HepG2 (cell line): ENCODE measurements at regions not wholly inside any gene's neighbourhood (a gene's known extent, or its start where the extent isn't known, plus 50 kb on each side); places are given as distances from the start of the nearest gene placed in this dataset.

Experiments
- ATAC-seq: fragments of 200-7000 bp; cut with Tn5 transposase; 3 replicates; pipeline ENCODE4 v1.9.1; 2020; ENCODE audit warnings: mild to moderate bottlenecking, moderate library complexity
- BruUV-seq: library from RNA; stranded (reverse); fragments of 400-500 nt; replicated peaks from 2 replicates; lab custom pipeline; 2021; lab: Mats Ljungman, UMichigan
- CTCF ChIA-PET: fragments of 300-600 bp; formaldehyde crosslinking; extraction: SDS; loops from one replicate; lab custom pipeline; 2021; ENCODE audit warnings: low total read pairs, inconsistent platforms, low intra/inter-chr PET ratio; lab: Yijun Ruan, JAX
- POLR2A ChIA-PET: fragments of 350-600 bp; sonication (Branson Sonifier 250); formaldehyde crosslinking; loops from one replicate; lab custom pipeline; 2020; ENCODE audit warnings: antibody characterized with exemption, inconsistent platforms; lab: Yijun Ruan, JAX
- DNase-seq: peaks from one replicate; pipeline ENCODE4 v3.0.0-alpha.2; 2015; ENCODE audit warnings: low spot score
- FAIRE-seq: peaks from 3 replicates; lab custom pipeline; 2011; peaks lifted over from hg19 to GRCh38; lab: Jason Lieb, UNC
- H2AFZ ChIP-seq: one replicate; pipeline ENCODE4 v1.6.1; 2011; ENCODE audit warnings: low read length, inconsistent platforms
- H3K27ac ChIP-seq: fragments of 300-600 bp; 3 replicates; pipeline ENCODE4 v1.8.0; 2011; ENCODE audit warnings: mixed run types, mild to moderate bottlenecking, mixed read lengths, low read length, inconsistent platforms; ENCODE audit not compliant: insufficient read depth; ENCODE audit errors: extremely low read length
- H3K27me3 ChIP-seq, 2 experiments: fragments of 200-600 bp in 1 of 2; 2 replicates in 1 of 2; 3 replicates in 1 of 2; pipeline versions ENCODE4 v1.6.0 to v1.8.0; 2011; ENCODE audit warnings: low read length in 2 of 2, mild to moderate bottlenecking in 2 of 2, moderate library complexity in 2 of 2, inconsistent platforms in 1 of 2; ENCODE audit not compliant: insufficient read depth in 2 of 2, control insufficient read depth in 1 of 2
- H3K36me3 ChIP-seq, 2 experiments: fragments of 200-600 bp in 1 of 2; replicated peaks in 1 of 2; 2 replicates in 1 of 2; 3 replicates in 1 of 2; pipeline versions ENCODE4 v1.5.1 to v1.8.0; 2011; ENCODE audit warnings: low read length in 2 of 2, inconsistent platforms in 1 of 2; ENCODE audit not compliant: insufficient read depth in 2 of 2, control insufficient read depth in 1 of 2
- H3K4me1 ChIP-seq: 2 replicates; pipeline ENCODE4 v1.5.1; 2012; ENCODE audit warnings: low read length, inconsistent platforms; ENCODE audit not compliant: insufficient read depth
- H3K4me2 ChIP-seq: 2 replicates; pipeline ENCODE4 v1.6.0; 2011; ENCODE audit warnings: low read depth, low read length, inconsistent platforms
- H3K4me3 ChIP-seq, 3 experiments: fragments of 200-600 bp in 1 of 3; sonication (generic), shearing (Covaris generic) in 1 of 3; replicated peaks in 1 of 3; 2 replicates each; pipeline ENCODE4 v1.5.1; 2011 to 2016; ENCODE audit warnings: low read length in 3 of 3, inconsistent platforms in 2 of 3, low read depth in 2 of 3, mild to moderate bottlenecking in 2 of 3, control low read depth in 1 of 3, mixed read lengths in 1 of 3; ENCODE audit not compliant: insufficient read depth in 1 of 3
- H3K79me2 ChIP-seq: one replicate; pipeline ENCODE4 v1.6.1; 2011; ENCODE audit warnings: low read length, inconsistent platforms; ENCODE audit not compliant: insufficient read depth
- H3K9ac ChIP-seq: 2 replicates; pipeline ENCODE4 v1.6.0; 2011; ENCODE audit warnings: mild to moderate bottlenecking, low read depth, low read length, inconsistent platforms; ENCODE audit not compliant: insufficient read depth
- H3K9me3 ChIP-seq: 2 replicates; pipeline ENCODE4 v1.5.1; 2012; ENCODE audit warnings: mild to moderate bottlenecking, low read length
- H4K20me1 ChIP-seq: 2 replicates; pipeline ENCODE4 v1.6.0; 2011; ENCODE audit warnings: inconsistent platforms, mild to moderate bottlenecking, low read length, moderate library complexity; ENCODE audit not compliant: insufficient read depth
- EP300 ChIP-seq, 3 experiments: sonication (generic) in 1 of 3; formaldehyde crosslinking in 1 of 3; IDR thresholded peaks; 2 replicates each; pipeline versions ENCODE4 v1.5.1 to v1.6.1; 2011 to 2020; ENCODE audit warnings: low read depth in 2 of 3, low read length in 2 of 3, borderline replicate concordance in 1 of 3, improper control_type of control experiment in 1 of 3, mild to moderate bottlenecking in 1 of 3, missing genetic modification reagents in 1 of 3, moderate library complexity in 1 of 3
- FOXJ3 ChIP-seq: sonication (generic); formaldehyde crosslinking; IDR thresholded peaks from 2 replicates; pipeline ENCODE4 v1.4.0; 2020; ENCODE audit warnings: missing genetic modification reagents, mild to moderate bottlenecking, borderline replicate concordance
- KLF12 ChIP-seq: sonication (generic); formaldehyde crosslinking; IDR thresholded peaks from 2 replicates; pipeline ENCODE4 v1.4.0; 2020; ENCODE audit warnings: missing genetic modification reagents, borderline replicate concordance
- KLF16 ChIP-seq, 2 experiments: sonication (generic) in 1 of 2; formaldehyde crosslinking in 1 of 2; IDR thresholded peaks; 2 replicates each; pipeline versions ENCODE4 v1.6.1 to v1.8.0; 2016 to 2023; ENCODE audit warnings: missing genetic modification reagents in 2 of 2, missing compliant biosample characterization in 1 of 2
- KMT2A ChIP-seq: sonication (generic); formaldehyde crosslinking; IDR thresholded peaks from 2 replicates; pipeline ENCODE4 v1.4.0; 2020; ENCODE audit warnings: missing genetic modification reagents
- LCORL ChIP-seq, 2 experiments: fragments of 450-650 bp in 1 of 2; sonication (generic) in 1 of 2; formaldehyde crosslinking in 1 of 2; IDR thresholded peaks; 2 replicates each; pipeline versions ENCODE4 v1.5.0 to v1.6.1; 2017 to 2020; ENCODE audit warnings: antibody characterized with exemption in 1 of 2, missing genetic modification reagents in 1 of 2
- MBD4 ChIP-seq: IDR thresholded peaks from 2 replicates; pipeline ENCODE4 v1.6.1; 2012; ENCODE audit warnings: low read length, inconsistent platforms, borderline replicate concordance
- MED1 ChIP-seq: sonication (generic); formaldehyde crosslinking; IDR thresholded peaks from 2 replicates; pipeline ENCODE4 v1.4.0; 2020; ENCODE audit warnings: missing genetic modification reagents
- SOX13 ChIP-seq, 3 experiments: fragments of 450-650 bp in 1 of 3; sonication (generic) in 1 of 3; formaldehyde crosslinking in 1 of 3; IDR thresholded peaks in 2 of 3; conservative IDR thresholded peaks in 1 of 3; 2 replicates each; pipeline versions ENCODE4 v1.5.0 to v1.6.1; 2016 to 2020; ENCODE audit warnings: antibody characterized with exemption in 1 of 3, mild to moderate bottlenecking in 1 of 3, missing compliant biosample characterization in 1 of 3, missing genetic modification reagents in 1 of 3, moderate library complexity in 1 of 3
- ZFP36L1 ChIP-seq: sonication (generic); formaldehyde crosslinking; IDR thresholded peaks from 2 replicates; pipeline ENCODE4 v1.8.0; 2022; ENCODE audit warnings: mild to moderate bottlenecking, missing genetic modification reagents, moderate library complexity
- ZNF7 ChIP-seq: IDR thresholded peaks from 2 replicates; pipeline ENCODE4 v1.6.1; 2016; ENCODE audit warnings: missing biosample characterization, missing genetic modification reagents
- WGBS: methylation state at CpG from one replicate; pipeline ENCODE4 v1.1.6; 2017; ENCODE audit warnings: low lambda C conversion rate; 5-methylcytosine and 5-hydroxymethylcytosine counted together
- in situ Hi-C: cut with HindIII; loops from 2 replicates; pipeline ENCODE4 v1.10.0; 2017; ENCODE audit warnings: low pct_unique_long_range_greater_than_20kb; ENCODE audit not compliant: extremely low pct_ligation_motif_present
- intact Hi-C: fragments of 100-400 bp; cut with micrococcal nuclease; formaldehyde crosslinking; loops from one replicate; pipeline ENCODE4 v1.10.0; 2022; ENCODE audit not compliant: unreplicated experiment
- TF ChIP-seq, protein P1 (sequence below): sonication (generic); formaldehyde crosslinking; IDR thresholded peaks from 2 replicates; pipeline ENCODE4 v1.4.0; 2020; ENCODE audit warnings: missing genetic modification reagents, mild to moderate bottlenecking, borderline replicate concordance
- TF ChIP-seq, protein P2 (sequence below): sonication (generic); formaldehyde crosslinking; conservative IDR thresholded peaks from 2 replicates; pipeline ENCODE4 v1.4.0; 2020; ENCODE audit warnings: mild to moderate bottlenecking, missing genetic modification reagents, moderate library complexity

DNA sequence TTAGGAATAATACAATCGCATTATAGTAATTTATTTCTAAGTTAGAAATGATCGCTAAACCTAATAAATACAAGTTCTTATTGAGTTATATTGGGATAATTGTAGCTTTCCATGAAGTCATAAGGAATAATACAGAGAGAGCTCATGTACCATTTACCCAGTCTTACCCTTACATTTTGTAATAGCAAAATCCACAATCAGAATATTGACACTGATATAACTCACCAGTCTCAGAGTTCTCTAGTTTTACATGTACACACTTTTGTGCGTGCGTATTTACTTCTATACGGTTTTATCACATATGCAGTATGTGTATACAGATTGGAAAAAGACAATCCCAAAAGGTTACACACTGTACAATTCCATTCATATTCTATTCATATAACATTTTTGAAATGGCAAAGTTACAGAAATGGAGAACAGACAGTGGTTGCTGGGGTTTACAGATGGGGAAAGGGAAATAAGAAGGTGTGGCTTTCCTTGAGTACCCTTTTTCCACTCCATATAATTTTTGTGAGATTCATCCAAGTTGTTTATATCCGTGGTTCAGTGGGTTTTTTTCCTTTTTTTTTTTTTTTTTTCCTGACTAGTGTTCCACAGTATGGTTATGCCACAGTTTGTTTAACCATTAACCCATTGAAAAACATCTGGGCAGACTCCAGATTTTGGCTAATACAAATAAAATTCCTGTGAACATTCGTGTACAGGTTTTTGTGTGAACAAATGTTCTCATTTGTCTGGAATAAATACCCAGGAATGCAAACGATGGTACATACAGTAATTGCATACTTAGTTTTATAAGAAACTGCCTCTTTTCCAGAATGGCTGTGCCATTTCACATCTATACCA is 117.2 kb downstream of the HNMT start:
- Histone ChIP-seq H4K20me1 (no peaks in the 10 kb centered on the region), H3K27ac (no peak overlapping the region), H2AFZ (no peak overlapping the region), H3K9me3 (no peaks in the 10 kb centered on the region), H3K79me2 (no peaks in the 10 kb centered on the region), H3K27me3 (no peaks in the 10 kb centered on the region), H3K36me3 (no peaks in the 10 kb centered on the region), H3K4me2 (peak overlapping the region; percentile 36), H3K9ac (no peak overlapping the region), H3K4me3 (0 out of 6 replicates have a peak overlapping the region, but pooled peaks of 1 of the 3 experiments have one; percentile 5), H3K4me1 (peaks cover 20% of the 10 kb centered on the region)
- peak; percentile 91 for DNase-seq
- ATAC-seq: peak; percentile 94
- WGBS: 54% methylated on average over 8 of the region's 8 CpGs
- BruUV-seq: no TSS peak
- ChIA-PET POLR2A (no interaction called here), CTCF (no interaction called here)
- in situ Hi-C loops (loop anchor here (5.0 kb wide), 1 partner anchor 194 kb away; no protein-coding TSS in a partner anchor), intact Hi-C loops (loop anchor here (2.0 to 5.0 kb wide), 3 partner anchors 17 to 117 kb away; partner anchors contain the start of gene HNMT)
- FAIRE-seq: peak; percentile 37
- TF ChIP-seq MBD4 (peak; percentile 57; the same call in 1 of the 2 replicates), FOXJ3 (CRISPR knock-in tag) (peak; percentile 46; the same call in 1 of the 2 replicates), LCORL (IDR thresholded peaks at IDR 0.05) (peak; percentile 73; the same call in 1 of the 2 replicates), LCORL (CRISPR knock-in tag; IDR thresholded peaks at IDR 0.05) (peak; percentile 61; the same call in 1 of the 2 replicates), EP300 (IDR thresholded peaks at IDR 0.05; ENCODE audit: low read depth in 2 of 2, low read length in 2 of 2) (peak in 1 of 2 experiments; percentile 50; a peak in 1 of 4 replicates), EP300 (CRISPR knock-in tag; IDR thresholded peaks at IDR 0.05; ENCODE audit: borderline replicate concordance) (no peak), MED1 (CRISPR knock-in tag) (peak; percentile 50; the same call in 1 of the 2 replicates), SOX13 (IDR thresholded peaks at IDR 0.05) (no peak), SOX13 (CRISPR knock-in tag; conservative IDR thresholded peaks at IDR 0.05 in 1 of 2, IDR thresholded peaks at IDR 0.05 in 1 of 2) (peak in 1 of 2 experiments; percentile 64; a peak in 1 of 4 replicates), ZFP36L1 (CRISPR knock-in tag) (no peak), ZNF7 (CRISPR knock-in tag) (peak; percentile 95), KLF16 (CRISPR knock-in tag; IDR thresholded peaks at IDR 0.05) (no peak), KLF12 (no peak), KMT2A (CRISPR knock-in tag) (no peak)
- TF ChIP-seq, protein P1, sequence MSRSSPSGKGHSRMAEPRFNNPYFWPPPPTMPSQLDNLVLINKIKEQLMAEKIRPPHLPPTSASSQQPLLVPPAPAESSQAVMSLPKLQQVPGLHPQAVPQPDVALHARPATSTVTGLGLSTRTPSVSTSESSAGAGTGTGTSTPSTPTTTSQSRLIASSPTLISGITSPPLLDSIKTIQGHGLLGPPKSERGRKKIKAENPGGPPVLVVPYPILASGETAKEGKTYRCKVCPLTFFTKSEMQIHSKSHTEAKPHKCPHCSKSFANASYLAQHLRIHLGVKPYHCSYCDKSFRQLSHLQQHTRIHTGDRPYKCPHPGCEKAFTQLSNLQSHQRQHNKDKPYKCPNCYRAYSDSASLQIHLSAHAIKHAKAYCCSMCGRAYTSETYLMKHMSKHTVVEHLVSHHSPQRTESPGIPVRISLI (CRISPR knock-in tag): peak; percentile 92
- TF ChIP-seq, protein P2, sequence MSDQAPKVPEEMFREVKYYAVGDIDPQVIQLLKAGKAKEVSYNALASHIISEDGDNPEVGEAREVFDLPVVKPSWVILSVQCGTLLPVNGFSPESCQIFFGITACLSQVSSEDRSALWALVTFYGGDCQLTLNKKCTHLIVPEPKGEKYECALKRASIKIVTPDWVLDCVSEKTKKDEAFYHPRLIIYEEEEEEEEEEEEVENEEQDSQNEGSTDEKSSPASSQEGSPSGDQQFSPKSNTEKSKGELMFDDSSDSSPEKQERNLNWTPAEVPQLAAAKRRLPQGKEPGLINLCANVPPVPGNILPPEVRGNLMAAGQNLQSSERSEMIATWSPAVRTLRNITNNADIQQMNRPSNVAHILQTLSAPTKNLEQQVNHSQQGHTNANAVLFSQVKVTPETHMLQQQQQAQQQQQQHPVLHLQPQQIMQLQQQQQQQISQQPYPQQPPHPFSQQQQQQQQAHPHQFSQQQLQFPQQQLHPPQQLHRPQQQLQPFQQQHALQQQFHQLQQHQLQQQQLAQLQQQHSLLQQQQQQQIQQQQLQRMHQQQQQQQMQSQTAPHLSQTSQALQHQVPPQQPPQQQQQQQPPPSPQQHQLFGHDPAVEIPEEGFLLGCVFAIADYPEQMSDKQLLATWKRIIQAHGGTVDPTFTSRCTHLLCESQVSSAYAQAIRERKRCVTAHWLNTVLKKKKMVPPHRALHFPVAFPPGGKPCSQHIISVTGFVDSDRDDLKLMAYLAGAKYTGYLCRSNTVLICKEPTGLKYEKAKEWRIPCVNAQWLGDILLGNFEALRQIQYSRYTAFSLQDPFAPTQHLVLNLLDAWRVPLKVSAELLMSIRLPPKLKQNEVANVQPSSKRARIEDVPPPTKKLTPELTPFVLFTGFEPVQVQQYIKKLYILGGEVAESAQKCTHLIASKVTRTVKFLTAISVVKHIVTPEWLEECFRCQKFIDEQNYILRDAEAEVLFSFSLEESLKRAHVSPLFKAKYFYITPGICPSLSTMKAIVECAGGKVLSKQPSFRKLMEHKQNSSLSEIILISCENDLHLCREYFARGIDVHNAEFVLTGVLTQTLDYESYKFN (CRISPR knock-in tag): peak; percentile 45
